ENCODE measurements at regions not wholly inside any gene's neighbourhood (a gene's known extent, or its start where the extent isn't known, plus 50 kb on each side); places are given as distances from the start of the nearest gene placed in this dataset.

DNA sequence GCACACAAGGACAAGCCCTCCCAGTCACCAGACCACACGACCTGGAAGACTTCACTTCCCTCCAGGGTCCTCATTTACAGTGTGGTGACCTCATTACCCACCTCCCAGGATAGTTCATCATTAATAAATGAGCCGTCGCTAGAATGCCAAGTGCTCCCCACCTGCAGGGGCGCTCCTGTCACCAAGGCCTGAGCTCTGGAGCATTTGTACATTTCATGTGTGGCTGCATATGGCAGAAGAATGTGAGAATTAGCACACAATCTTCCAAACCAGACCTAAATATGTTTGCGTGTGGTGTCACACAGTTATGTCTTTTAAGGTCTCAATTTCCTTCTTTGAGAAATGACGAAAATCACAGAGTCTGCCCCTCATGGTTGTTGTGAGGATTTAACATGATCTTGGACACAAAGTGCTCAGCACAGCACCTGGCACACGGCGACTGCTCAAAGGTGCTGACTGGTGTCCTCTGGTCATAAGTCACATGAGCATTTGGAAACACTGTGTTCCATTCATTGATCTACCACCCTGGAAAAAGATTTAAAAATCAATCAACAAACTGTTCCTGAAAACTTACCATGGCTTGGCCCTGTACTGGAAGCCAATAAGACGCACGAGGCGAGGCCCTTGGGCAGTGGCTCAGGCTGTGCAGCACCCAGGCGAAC is 150.6 kb upstream of the SPACA7 start:
- DNase-seq, result no peak

DNA sequence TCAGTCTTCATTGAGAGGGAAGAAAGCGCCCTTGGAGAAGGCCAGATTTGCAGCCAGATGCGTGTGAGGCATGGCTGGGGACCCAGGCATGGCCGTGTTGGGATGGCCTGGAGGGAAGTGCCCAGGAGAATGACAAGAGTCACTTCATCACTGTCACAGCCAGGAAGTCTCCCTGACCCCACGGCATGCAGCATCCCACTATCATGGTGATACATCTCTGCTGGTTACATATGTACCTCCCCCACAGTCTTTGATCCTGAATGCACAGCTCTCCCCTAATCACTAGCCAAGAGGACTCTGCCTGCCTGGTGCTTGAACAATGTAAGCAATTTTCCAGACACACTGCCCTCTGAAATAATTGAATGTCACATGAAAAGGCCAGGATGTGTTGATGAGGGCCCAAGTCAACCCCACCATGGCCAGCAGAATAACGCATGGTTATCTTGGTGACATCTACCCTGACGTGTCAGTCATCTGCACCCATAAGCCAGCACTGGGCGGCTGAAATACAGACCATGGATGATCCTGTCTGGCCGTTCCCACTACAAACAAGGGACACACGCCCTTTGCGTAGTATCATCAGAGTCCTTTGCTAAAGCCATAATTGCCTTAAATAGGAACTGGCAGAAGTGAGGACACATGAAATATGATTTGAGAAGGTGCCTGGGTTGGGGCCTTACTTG is 149.7 kb upstream of the SPACA7 start:
- no peak for DNase-seq

DNA sequence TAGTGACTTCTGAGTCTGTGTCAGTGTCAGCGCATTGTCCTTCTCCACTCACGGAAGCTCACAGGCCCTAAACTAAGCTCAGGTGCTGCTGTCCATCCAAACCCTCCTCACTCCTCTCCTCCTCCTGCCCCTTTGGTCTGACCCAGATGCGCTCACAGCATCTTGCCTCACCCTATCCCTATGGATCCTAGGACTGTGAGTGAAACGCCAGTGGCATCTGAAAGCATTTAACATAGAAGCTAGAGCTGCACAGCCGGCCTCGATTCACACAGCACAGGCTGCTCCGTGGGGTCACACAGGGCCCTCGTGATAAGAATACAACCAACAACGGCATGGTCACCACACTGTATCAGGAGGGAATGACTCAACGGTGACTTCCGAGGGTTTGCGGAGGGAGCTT is 149.1 kb upstream of the SPACA7 start:
- no peak for DNase-seq

DNA sequence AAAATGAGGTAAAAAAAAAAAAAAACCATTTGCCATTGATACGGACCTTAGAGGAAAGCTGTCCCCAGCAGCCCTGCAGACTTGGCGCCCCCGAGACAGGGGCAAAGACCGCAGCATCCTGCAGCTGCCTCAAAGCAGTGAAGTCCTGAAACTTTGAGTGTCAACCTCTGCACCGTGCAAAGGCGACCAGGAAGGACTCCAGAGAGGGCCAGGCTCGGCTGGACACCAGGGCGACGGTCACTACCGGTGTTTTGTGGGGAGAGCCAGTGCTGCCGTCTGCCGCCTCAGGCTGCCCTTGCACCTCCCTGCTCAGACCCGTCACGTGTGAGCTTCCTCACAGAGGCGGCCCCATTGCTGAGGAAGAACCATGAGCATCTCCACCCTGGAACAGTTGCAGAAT is 146.7 kb upstream of the SPACA7 start:
- DNase-seq, result no peak

DNA sequence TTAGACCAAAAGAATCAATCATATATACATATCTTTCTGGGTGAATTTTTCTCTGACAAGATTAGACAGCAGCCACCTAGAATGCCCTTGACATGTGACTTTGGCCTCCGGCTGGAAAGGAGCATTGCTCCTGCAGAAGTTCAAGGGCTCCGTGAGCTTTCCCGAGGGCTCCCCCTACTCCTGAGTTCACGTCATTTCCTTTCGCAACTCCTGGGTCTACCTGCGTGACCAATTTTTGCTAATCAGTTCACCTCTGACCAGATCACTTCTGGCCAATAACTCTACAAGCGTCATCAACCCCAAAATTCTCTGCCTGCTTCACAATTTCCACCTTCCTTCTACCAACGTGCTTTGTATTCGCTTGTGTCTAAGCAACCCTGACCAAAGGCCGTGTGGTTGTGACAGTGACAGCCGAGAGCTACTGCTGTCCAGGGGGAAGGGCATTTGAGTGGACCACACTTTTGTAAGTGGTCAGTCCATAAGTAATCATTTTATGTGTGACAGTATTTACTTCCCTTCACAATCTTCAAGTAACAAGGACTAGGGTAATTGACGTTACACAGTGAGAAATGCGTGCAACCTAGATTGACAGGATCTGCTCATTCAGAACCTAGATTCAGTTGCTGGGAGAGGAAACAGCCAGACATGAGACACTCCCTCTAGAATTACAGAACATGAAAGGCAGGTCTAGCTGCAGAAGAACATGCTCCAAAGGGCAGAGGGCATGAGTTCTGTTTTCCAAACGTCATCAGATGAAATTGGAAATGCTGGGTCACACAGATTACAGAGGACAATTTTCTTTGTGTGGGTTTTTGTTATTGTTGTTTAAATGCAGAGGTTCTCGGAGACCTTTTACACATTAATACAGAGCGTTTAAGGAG is 145.9 kb upstream of the SPACA7 start:
- no peak for DNase-seq

DNA sequence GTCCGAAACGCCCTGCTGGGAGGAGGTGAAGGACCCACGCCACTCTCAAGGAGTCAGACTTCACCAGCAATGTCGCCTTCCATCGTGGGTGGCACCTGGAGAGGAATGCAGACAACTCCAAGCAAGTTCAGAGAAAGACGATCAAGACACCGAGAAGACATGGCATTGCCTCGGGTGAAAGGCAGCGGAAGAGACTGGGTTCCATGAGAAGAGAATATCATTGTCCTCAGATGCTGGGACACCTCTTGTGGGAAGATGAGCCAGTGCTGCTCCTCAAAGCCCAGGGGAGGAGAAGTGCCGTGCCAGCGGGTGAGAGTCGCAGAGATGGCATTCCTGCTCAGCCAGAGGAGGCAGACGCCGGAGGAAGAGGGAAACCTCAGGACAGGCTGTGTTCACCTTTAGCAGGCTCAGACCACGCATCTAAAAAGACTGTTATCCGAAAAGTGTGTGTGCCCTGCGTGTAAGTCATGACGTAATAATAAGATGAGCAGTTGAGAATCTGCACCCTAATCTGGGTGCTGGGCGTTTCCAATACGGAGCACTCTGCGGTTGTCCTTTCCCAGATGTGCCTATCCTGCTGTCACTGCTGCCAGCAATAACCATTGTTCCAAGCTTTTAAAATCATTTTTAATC is 144.6 kb upstream of the SPACA7 start:
- DNase-seq, result no peak

DNA sequence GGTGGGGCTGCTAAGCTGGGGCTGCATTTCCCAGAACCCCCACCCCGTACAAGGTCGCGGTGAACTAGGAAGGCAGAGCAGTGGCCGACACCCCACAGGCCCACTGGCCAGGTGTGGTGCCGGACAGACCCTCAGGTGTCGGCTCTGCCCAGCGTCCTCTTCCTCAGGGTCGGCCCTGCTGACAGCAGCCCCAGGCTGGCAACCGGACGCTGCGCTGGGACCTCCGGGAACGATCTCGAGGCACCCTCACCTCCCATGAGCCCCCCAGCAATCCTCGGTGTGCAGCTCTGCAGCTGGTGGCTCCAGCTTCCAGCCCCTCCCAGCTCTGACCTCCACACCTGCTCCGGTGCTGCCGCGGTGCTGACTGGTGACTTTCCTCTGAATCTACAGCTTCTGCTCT is 142.9 kb upstream of the SPACA7 start:
- DNase-seq, result no peak

DNA sequence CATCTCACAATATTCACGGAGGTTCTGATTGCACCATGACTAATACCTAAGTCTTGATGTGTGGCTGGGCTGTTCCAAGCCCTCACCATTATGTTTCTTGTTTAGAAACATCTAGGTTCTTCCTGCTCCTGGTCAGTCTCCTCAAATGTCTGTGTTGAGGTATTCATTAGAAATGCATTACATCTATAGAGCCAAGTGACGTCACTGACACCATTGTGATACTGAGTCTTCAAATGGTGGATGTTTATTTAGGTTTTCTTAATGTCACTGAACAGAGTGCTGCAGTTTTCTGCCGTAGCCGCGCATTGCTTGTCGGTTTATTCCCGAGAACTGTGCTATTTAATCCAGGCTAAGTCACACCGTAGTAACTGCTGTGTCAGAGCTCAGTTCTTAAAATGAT is 142.4 kb upstream of the SPACA7 start:
- DNase-seq, result no peak

DNA sequence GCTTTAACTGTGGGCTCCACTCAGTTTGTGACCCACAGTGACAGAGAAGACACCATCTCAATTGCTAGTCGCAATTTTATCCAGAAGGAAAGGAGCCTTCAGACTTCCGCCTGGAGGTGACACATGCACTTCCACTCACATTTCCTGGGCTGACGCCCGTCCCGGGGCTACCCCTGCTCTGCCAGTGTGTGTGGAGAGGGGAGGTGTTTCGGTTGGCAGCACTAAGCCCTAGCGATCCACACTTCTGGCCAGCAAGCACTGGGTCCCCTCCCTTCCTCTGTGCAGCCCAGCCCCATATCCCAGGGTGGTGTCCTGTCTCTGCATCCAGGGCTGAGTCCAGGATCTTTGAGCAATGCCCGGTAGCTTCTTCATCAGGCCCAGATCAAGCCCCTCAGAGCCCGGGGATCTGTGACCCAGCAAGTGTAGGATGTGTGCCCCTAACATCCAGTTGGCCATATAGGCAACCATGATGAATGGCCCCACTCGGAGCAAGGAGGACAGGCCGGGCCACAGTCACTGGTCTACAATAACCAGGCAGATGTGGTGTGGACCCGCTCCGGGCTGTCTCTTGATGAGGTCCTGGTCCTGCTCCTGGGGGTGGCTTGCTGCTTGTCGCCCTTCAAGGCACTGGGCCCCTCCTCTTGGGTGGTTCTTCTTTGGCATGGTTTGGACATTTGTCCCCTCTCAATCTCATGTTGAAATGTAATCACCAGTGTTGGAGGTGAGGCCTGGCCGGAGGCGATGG is 141.9 kb upstream of the SPACA7 start:
- DNase-seq, result no peak

DNA sequence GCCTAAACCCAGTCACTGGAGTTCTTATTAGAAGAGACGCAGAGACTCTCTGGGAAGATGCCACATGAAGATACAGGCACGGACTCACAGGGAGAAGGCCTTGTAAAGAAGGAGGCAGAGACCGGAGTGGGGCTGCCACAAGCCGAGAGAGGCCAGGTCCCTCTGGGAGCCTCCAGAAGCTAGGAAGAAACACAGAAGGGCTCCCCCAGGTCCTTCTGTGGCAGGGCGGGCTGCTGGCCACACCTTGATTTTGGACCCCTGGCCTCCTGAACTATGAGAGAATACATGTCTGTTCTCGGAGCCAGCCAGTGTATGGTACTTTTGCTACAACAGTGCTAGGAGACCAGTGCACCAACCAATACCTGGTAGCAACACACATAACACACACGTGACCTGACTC is 140.1 kb upstream of the SPACA7 start:
- no peak for DNase-seq

DNA sequence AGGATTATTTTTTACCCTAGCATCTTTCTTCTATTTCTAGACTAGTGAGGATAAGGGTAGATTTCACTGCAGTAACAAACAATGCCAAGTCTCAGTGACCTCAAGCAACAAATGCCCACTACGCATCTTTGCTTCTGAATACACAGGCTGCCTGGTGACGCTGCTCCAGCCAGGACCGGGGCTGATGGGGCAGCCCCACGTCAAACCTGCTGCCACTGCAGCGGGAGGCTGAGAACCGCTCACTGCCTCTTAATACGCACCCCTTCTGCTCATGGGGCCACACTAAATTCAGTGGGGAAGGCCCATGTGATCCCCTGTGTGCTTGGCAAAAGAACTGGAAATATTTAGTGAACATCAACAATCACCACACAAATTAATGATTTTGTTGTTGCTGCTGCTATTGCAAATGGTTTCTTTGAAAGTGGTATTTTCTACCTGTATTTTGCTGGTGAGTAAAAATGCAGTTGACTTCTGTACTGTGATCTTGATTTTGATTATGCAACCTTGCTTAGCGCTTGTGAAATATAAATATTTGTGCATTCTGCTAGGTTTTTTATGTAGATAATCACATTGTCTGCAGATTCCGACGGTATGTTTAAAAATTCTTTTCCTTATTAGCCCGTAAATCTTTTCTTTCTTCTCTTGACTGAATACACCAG is 139.5 kb upstream of the SPACA7 start:
- DNase-seq, result no peak

DNA sequence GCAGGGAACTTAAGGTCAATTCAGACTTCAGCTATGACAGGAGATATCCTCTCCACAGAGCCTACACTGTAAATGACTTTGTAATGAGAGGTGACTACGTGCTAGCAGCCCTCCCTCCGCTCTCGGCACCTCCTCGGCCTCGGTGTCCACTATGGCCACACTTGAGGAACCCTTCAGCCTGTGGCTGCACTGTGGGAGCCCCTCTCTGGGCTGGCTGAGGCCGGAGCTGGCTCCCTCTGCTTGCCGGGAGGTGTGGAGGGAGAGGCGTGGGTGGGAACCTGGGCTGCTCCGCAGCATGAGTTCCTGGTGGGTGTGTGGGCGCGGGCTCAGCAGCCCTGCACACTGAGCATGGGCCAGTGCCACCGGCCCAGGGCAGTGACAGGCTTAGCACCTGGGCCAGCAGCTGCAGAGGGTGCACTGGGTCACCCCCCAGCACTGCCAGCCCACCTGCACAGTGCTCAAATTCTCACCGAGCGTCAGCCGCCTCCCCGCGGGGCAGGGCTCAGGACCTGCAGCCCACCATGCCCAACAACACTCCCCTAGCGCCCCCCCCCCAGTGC is 137.6 kb upstream of the SPACA7 start:
- DNase-seq, result no peak

DNA sequence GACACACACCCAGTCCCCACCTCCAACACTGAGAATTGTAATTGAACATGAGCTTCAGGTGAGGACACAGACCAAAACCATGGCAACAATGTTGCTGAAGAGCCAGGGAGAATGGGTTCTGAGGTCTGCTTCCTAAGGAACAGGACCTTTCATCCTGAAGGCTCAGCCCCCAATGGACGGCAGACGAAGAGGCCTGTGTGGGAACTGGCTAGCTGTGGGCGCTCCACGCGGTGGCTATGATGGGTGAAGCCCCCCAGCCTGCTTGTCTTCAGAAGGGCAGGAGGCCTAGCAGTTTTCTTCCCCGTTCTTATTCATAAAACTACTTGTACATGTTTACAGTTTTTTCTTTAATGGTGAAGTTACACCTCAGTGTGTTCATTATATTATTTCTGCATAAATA is 136.1 kb upstream of the SPACA7 start:
- no peak for DNase-seq

DNA sequence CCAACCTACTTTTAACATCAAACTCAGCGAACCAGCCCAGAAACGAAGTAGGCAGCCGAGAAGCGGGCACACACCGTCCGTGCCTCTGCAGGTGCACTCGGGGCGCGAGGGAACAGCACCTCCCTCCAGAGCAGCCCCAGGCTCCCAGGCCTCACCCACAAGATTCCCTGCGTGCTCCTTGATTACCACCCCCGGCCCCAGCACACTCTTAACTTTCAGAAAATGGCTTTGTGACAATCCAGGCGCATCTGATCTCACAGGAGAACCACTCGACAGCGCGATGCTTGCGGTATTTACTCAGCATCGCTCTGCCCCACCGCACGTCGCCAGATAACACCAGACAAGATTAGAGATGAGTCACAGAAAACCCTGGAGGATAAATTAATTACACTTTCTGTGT is 134.9 kb upstream of the SPACA7 start:
- no peak for DNase-seq

DNA sequence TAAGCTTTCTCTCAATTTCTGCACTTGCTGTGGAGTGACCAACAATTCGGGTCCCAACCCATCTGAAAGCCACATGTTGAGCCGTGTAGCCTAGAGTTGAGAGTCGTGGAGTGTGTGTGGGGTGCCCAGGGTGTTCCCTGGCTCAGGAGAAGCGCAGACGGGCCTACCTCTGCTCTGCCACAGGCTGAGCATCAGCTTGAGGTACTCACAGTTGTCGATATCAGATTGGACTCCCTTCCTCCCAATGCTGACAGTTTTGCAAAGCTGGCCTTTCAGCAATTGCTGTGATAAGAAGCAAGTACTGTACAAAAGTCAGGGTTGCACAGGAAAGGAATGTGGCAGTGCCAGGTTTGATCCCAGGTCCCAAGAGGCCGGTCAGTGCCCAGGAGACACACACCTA is 133.4 kb upstream of the SPACA7 start:
- no peak for DNase-seq

DNA sequence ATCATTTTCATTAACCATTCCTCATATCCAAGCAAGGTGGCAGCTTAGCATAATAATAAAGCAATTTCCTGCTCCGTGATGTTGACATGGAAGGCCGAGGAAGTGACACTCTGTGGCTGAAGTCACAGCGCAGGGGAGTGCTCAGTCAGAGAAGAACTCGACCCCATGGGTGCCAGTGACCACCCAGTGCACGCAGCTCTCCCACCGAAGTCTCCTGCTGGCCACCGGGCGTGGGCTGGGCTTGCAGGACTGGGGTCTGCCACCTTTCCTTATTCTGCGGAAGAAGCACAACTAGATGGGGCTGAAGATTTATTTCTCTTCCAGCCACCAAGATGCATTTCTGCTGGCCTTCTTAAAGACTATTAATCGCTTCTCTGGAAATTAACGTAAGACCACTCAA is 132.1 kb upstream of the SPACA7 start:
- DNase-seq, result no peak

DNA sequence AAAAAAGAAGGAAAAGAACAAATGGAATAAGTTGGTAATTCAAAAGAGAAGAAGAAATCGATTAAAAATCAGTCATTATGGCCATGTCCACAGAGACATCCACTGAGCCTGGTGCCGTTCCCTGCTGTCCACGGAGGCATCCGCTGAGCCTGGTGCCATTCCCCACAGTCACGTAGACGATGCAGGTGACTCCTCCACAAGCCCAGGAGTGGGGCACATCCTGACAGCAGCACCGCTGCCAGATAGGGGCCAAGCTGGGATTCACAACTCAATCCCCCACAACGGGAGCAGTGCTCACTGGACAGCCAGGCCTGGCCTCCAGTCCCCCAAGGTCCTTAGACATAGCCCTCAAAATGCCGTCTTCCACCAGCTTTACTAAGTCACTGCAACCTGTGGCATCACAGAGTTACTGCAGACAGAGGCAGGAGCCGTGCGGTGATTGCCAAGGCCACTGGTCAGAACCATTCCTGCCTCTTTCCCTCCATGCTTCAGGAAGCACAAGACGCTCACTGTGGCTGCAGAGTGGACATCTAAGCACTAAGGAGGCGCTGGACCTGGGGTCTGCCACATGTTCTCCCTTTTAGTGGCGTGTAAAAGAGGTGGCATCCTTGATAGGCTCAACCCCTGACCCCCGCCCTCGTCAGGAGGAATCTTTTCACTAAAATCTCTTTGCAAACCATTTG is 131.5 kb upstream of the SPACA7 start:
- DNase-seq, result no peak

DNA sequence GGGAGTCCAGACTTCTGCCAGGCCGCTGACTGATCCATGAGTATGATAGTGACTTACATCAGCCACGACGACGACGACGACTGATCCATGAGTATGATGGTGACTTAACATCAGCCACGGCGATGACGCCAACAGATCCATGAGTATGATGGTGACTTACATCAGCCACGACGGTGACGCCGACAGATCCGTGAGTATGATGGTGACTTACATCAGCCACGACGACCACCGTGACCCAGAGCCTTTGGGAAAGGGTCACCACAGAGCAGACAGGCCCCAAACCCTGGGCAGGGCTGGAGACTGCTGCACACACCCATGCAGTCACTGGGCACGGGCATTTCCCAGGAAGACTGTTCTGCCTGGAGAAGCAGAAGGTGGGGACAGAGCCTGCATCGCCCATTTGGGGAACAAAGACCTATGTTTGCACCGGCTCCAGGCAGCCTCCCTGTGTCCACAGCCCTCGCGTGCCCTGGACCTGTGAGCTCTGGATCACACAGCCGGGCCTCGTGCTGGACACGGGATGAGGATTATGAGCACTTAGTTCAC is 130.9 kb upstream of the SPACA7 start:
- DNase-seq, result no peak

DNA sequence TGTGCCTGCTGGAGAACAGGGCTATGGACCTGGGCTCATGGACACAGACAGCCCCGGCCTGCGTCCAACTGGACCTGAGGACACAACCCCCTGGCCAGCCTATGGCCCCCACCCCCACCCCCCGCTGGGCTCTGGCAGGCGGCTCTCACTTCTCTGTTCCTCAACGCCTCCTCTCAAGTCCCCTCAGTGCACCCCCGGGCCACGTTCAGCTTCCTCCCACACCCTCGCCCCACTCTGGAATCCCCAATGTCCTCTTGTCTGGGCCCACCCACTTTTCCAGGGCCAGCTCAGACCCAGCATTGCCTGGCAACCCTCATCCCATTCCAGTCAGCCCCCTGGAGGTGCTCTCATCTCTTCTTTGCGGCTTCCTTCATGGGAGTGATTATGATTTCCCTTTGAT is 130.2 kb upstream of the SPACA7 start:
- no peak for DNase-seq

DNA sequence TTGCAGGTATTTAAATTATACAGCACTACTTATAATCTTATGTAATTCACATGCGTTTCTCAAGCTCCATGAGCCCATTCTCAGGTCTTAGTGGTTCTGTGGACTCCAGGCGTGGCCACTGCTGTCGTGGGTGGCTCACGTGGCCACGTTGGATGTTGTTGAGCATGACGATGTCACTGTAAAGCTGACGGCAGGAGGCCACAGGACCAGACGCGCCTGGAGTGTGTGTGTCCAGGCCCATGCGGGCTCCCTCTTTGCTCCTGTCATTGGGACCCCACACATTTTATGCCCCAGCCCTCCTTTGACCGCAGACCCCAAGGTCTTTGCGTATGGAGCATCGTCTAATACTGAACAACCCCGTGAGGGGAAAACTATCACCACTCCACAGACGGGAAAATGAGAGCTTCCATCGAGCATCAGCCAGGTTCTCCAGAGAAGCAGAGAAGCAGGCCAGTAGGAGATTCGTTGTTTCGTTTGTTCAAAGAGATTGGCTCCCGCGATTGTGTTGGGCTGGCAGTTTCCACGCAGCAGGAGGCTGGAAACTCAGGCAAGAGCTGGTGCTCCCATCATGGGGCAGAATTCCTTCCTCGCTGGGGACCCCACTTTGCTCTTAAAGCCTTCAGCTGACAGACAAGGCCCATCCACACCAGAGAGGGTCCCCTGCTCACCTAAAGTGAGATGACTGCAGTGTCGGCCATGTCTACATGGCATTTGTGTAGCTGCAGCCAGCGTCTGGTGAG is 129.3 kb upstream of the SPACA7 start:
- no peak for DNase-seq
